Epithelial cell of esophagus (primary cell): ENCODE measurements at regions not wholly inside any gene's neighbourhood (a gene's known extent, or its start where the extent isn't known, plus 50 kb on each side); places are given as distances from the start of the nearest gene placed in this dataset.

Experiments
- DNase-seq: peaks from one replicate; pipeline ENCODE4 v3.0.0; 2010; ENCODE audit warnings: low read depth
- H3K4me3 ChIP-seq: 2 replicates; pipeline ENCODE4 v1.5.1; 2011; ENCODE audit warnings: mild to moderate bottlenecking, low read length, control low read depth
- CTCF ChIP-seq: IDR thresholded peaks from 2 replicates; pipeline ENCODE4 v1.5.1; 2011; ENCODE audit warnings: low read depth, mild to moderate bottlenecking, low read length, control low read depth, inconsistent platforms; ENCODE audit not compliant: insufficient read depth; ENCODE audit errors: missing control alignments

- DNase-seq, result no peak
- no peak for TF ChIP-seq CTCF
- no peak overlapping the region for H3K4me3 ChIP-seq
These were observed 78.0 kb downstream of the RGS13 start for GRCh38 chr1:192713921-192714320.

- peak; percentile 73 for DNase-seq
- no peak overlapping the region for H3K4me3 ChIP-seq
These were observed 84.2 kb upstream of the RGS2 start for GRCh38 chr1:192724670-192725069.

GRCh38 chr1:192726820-192727504 is 81.9 kb upstream of the RGS2 start:
- TF ChIP-seq CTCF, result no peak
- DNase-seq, result peak; percentile 77
- no peak overlapping the region for H3K4me3 ChIP-seq

More at GRCh38 chr1:192724670-192725069, 84.2 kb upstream of the RGS2 start:
- TF ChIP-seq CTCF, result no peak

GRCh38 chr1:192729500-192729899 is 79.3 kb upstream of the RGS2 start:
- TF ChIP-seq CTCF, result no peak
- DNase-seq, result no peak
- no peak overlapping the region for H3K4me3 ChIP-seq

- H3K4me3 ChIP-seq, result no peak overlapping the region
- no peak for TF ChIP-seq CTCF
- no peak for DNase-seq
These were observed 78.6 kb upstream of the RGS2 start for GRCh38 chr1:192730198-192730597.

GRCh38 chr1:192732787-192733186 is 76.1 kb upstream of the RGS2 start:
- DNase-seq, result peak; percentile 15
- peak; percentile 30 for TF ChIP-seq CTCF
- no peak overlapping the region for H3K4me3 ChIP-seq

GRCh38 chr1:192735298-192735915 is 73.4 kb upstream of the RGS2 start:
- TF ChIP-seq CTCF, result no peak
- H3K4me3 ChIP-seq, result no peak overlapping the region
- DNase-seq, result no peak
